Hematopoietic multipotent progenitor cell (in vitro differentiated cells): ENCODE measurements at regions not wholly inside any gene's neighbourhood (a gene's known extent, or its start where the extent isn't known, plus 50 kb on each side); places are given as distances from the start of the nearest gene placed in this dataset.
"Not testable (repeated sequence)": the region's sequence is repeated elsewhere in the genome, so short reads cannot be mapped to it uniquely, and the experiment has no call there.

Source experiments
- DNase-seq, 3 donors: peaks; one replicate each; pipeline ENCODE4 v3.0.0-alpha.2; 2011 to 2015; ENCODE audit warnings: low read depth in 2 of 3, low spot score in 2 of 3

- peak in 2 of 3 donors; percentile 8 to 52 for DNase-seq
Measured at GRCh38 chr5:89072842-89073672, 190.1 kb upstream of the MEF2C start.

- DNase-seq, result no peak
Measured at GRCh38 chr5:89071941-89072331, 189.0 kb upstream of the MEF2C start.

DNA sequence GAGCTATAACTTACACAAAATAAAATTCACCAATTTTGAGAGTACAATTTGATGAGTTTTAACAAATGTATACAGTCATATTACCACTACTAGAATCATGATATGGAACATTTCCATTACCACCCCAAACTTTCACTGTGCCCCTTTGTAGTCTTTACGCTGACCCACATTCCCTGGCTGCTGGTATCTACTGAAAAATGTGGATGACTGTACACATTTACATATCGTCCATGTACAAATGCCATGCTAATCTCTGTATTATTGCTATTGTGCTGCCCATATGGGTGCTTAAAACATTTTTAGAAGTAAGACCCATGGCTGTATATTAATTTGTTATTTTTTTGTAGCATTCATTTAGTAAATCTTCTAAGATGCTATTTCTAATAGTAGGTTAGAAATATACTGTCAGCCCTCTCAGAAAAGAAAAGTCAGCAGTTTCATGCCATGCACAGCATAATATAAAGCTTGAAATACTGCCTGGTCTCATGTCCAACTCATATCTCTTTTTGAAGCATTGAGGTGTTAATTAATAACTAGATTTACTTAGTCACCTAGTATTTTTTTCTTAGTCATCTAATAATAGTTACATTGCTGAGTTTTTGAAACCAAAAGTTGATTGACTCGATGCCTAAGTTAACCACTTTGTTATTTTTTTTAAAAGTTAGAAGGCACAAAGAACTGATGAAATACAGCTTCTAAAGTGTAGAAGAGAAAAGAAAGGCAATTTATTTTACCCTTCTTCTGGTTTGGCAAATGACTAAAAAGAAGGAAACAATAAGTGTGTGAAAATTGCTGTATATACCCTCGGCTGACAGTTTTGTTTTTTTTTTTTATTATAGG lies 188.3 kb upstream of the MEF2C start:
- no peak for DNase-seq

GRCh38 chr5:89069591-89069990 lies 186.6 kb upstream of the MEF2C start:
- no peak for DNase-seq

- no peak for DNase-seq
Measured at GRCh38 chr5:89067362-89067761, 184.4 kb upstream of the MEF2C start.

GRCh38 chr5:89065919-89066318 lies 182.9 kb upstream of the MEF2C start:
- DNase-seq, result no peak

DNA sequence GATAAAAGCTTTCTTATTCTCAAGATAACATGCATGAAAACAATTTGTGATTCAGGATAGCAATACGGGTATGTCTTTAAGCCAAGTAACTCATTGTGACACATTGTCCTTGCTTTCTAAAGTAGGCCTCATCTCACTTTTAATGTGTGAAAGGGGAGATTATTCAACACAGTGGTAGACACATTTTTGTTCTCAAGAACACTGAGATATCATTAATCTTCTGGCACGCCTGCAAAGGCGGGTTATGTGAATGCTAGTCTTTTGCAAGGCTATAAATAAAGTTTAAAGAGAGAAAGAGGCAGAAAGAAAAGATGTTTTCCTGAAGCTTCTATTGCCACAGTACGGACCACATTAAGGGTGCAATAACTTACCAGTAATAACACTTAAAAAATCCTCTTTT lies 181.8 kb upstream of the MEF2C start:
- DNase-seq, result no peak

DNA sequence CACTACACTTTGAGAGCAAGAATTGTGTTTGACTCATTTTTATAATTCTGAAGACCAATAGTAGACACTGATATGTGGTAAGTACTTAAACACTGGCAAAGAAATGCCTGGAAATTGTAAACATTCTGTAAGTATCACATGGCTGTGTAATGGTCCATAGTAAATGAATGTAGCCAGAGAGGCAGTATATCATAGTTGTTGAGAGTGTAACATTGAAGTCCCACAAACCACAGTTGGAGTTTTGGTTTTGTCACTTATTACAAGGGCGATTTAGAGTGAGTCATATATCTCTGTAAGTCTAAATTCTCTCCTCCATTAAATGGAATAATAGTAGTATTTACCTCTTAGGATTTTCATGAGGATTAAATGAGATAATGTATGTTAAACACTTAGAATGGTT lies 181.1 kb upstream of the MEF2C start:
- DNase-seq, result no peak

GRCh38 chr5:89060768-89061167 lies 177.8 kb upstream of the MEF2C start:
- DNase-seq, result no peak

DNA sequence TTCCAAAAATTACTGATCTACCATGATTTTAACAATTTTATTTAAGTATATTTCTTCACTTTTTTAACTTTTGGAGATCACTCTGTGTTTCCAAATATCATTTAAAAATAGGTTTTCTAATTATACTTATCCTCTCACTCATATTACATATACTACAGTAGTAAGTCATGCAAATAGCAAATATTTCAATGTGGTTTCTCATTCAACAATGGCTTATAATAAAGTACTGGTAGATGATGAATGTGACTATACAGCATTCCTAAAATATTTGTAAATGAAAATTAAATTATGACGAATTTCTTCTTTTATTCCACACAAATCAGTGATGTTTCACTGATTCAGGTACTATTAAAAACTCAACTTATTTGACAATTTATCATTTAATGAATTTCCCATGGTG lies 176.3 kb upstream of the MEF2C start:
- DNase-seq, result no peak

DNA sequence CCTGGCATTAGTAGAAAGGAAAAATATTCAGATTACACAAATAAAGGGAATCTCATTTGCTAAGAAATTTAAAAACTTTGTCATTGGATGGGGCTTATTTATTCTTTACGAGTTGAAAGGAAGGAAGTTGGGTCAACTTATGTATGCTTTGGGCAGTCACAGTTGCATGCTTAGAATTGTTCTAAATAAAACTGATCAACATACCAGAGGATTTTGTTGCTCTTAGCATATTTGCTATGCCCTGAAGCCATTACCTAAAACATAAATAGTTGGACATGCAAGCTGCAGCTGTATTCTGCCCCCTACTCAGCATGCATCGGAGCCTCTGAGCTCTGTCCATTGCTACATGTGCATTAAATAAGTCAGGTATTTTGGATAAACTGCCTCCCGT lies 172.7 kb upstream of the MEF2C start:
- DNase-seq, result no peak

- no peak for DNase-seq
Measured at GRCh38 chr5:89055015-89055694, 172.2 kb upstream of the MEF2C start.

DNA sequence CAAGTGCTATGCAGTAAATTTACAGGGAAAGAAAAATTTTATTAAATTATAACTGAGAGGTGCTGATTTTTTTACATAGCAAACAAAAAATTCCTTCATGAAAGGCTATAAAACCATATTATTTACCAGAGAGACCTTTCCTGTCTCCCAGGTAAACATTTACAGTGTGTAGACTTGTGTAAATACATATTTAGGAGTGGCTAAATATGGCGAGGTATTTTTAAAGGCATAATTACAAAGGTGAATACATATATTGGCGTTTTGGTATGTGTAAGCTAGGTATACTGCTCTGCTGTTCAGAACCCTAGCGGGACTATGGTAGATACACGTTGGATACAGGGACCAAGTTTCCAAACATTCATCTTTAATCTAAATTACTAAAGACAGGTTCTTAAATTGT lies 170.6 kb upstream of the MEF2C start:
- DNase-seq, result no peak

- DNase-seq, result not testable (repeated sequence)
Measured at GRCh38 chr5:89050062-89050461, 167.1 kb upstream of the MEF2C start.

DNA sequence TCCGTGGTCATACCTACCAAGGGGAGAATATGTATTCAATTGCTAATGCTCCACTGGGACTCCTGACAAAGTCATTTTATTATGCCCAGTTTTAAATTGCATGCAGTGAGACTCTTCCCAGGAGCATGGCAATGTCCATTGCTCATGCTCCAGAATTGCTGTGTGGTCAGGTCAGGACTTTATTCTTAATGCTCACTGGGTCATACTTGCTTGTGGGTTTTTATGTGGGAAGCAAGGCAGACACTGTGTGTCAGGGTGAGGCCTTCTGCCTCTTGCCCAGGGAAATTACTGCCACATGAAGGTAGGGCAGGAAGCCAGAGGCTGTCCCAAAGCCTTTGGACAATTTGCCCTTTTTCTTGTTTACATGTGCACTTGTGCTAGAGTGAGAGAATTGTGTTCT lies 164.6 kb upstream of the MEF2C start:
- DNase-seq, result no peak

- DNase-seq, result no peak
Measured at GRCh38 chr5:89045216-89045615, 162.2 kb upstream of the MEF2C start.

DNA sequence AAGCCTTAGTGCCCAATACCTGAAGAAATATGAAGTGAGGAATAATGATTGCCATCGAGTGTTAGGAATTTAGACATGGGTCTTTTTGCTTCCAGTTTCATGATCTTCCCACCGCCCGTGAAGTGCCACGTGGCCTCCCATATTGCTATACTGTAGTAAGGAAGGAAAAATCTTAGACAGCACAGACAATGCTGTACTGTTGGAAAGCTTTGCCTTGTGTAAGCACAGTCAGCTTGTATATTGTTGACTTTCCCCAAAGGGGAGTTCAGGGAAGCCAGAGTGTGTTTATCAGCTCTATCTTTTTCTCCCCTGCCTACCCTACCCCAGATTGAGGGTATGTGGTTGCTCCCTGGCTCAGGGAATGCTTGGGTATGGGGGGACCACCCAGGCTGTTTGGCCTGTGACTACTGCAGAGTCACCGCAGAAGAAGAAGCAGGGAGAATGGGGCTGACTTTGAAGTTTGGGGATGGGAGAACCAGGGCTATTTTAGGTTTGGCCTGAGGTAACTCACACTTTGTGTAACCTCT lies 161.8 kb upstream of the MEF2C start:
- DNase-seq, result no peak

- DNase-seq, result peak in 2 of 3 donors; percentile 18 to 61
Measured at GRCh38 chr5:89043676-89044075, 160.7 kb upstream of the MEF2C start.

DNA sequence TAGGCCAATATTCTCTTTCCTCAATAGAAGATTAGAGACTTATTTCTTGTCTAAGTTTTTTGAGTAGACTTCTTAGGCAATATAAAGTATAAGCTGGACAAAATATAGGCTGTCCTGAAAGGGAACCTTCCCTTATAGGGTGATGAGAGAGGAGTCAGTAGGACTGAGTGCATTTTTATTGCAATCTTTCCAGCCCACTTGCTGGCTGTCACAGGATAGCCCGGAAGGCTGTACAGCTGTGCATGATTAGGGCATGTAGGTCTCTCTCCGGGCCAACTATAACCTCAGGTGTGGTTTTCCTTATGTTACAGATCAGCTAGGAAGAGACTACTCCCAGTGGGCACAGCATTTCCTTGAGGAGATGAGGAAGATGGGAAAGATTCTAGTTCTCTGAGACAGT lies 159.8 kb upstream of the MEF2C start:
- DNase-seq, result no peak

DNA sequence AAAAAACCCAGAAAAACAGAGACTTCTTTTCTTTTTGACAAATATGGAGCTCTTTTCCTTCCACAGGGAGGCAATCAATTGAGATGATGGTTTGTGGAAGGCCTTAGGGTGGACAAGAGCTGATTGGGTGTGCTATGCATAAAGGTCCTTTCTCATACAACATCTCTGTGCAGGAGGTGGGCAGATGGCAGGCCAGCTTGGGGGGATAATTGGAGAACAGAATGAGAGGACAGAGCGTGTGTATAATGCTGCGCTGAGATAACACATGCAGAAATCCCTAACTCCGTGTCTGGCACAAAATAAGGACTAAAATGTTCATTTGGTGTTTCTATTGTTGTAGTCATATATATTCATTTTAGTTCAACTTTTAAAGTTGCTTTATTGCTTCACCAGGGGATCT lies 159.0 kb upstream of the MEF2C start:
- DNase-seq, result no peak

- no peak for DNase-seq
Measured at GRCh38 chr5:89041249-89041779, 158.3 kb upstream of the MEF2C start.
